ENCODE measurements at regions not wholly inside any gene's neighbourhood (a gene's known extent, or its start where the extent isn't known, plus 50 kb on each side); places are given as distances from the start of the nearest gene placed in this dataset.

DNA sequence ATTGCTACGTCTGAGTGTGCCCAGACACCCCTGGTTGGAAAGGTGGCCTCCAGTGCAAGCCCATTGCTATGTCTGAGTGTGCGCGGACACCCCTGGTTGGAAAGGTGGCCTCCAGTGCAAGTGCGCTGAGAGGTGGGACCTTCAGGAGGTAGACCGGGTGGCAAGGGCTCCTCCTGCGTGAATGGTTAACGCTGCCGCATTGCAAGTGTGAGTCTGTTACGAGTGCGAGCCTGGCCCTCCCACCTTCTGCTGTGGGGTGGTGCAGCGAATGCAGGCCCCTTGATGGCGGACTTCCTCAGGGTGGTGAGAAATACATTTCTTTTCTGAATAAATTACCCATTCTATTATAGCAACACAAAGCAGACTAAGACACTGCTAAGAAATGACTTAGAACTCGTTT, 208.8 kb downstream of the DLL1 start (continued):
- TF ChIP-seq SIX5 (IDR thresholded peaks at IDR 0.05; ENCODE audit: low read depth, low read length) = no peak

DNA sequence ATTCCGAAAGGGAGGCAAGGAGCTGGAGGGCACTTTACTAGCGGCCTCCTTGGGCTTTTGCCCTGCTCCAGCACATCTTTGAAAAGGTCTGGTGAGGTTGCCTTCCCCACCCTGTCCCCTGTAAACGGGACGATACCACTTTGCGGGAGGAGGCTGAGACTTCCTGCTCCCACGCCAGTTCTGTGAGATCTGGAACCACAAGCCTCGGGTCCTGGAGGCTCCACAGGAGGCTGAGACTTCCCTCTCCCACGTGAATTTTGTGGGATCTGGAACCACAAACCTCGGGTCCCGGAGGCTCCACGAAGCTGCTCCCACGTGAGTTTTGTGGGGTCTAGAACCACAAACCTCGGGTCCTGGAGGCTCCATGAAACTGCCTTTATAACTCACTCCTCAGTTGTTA, 209.3 kb downstream of the DLL1 start:
- H2AK5ac ChIP-seq (ENCODE audit: low read depth, low read length) = no peak overlapping the region
- no peak overlapping the region for H4K8ac ChIP-seq (ENCODE audit: extremely low read depth, insufficient read depth, low read length)
- no peak overlapping the region for H4K5ac ChIP-seq (ENCODE audit: insufficient read length, low read depth, low read length)
- FAIRE-seq = no peak
- CTCF ChIA-PET (ENCODE audit: partially characterized antibody) = no interaction called here
- H3K23ac ChIP-seq (ENCODE audit: insufficient read length) = no peak overlapping the region
- POLR2A ChIA-PET (ENCODE audit: partially characterized antibody) = no interaction called here
- no peak for DNase-seq (ENCODE audit: low read depth in 1 of 2, low spot score in 2 of 2)
- H3K4me3 ChIP-seq (ENCODE audit: extremely low read depth in 1 of 4, insufficient read depth in 2 of 4, low read depth in 3 of 4, low read length in 4 of 4) = no peak overlapping the region
- H3K27me3 ChIP-seq (replicated peaks in 1 of 4; ENCODE audit: control insufficient read depth in 3 of 4, extremely low read depth in 1 of 4, insufficient read depth in 3 of 4, low read length in 3 of 4) = no peaks in the 10 kb centered on the region
- no peak overlapping the region for H2BK120ac ChIP-seq (replicated peaks; ENCODE audit: low read depth, low read length)
- no peak overlapping the region for H3K27ac ChIP-seq (ENCODE audit: low read depth, low read length)
- H4K20me1 ChIP-seq (replicated peaks in 1 of 2; ENCODE audit: control insufficient read depth in 1 of 2, insufficient read depth in 2 of 2, low read length in 2 of 2) = no peaks in the 10 kb centered on the region
- H3K18ac ChIP-seq (ENCODE audit: extremely low read depth, low read length) = no peak overlapping the region
- no peak overlapping the region for H3K56ac ChIP-seq (replicated peaks; ENCODE audit: insufficient read length, low read depth, low read length)
- no peak overlapping the region for H3K14ac ChIP-seq (ENCODE audit: insufficient read length)
- no peak overlapping the region for H2AFZ ChIP-seq (ENCODE audit: low read length)
- no peak overlapping the region for H3K4me2 ChIP-seq (ENCODE audit: insufficient read depth in 1 of 2, low read depth in 2 of 2, low read length in 2 of 2)
- no peak overlapping the region for H3K9ac ChIP-seq (replicated peaks in 1 of 4; ENCODE audit: extremely low read depth in 1 of 4, low read depth in 3 of 4, low read length in 3 of 4)
- no peak overlapping the region for H2BK20ac ChIP-seq (ENCODE audit: low read length)
- H3K4ac ChIP-seq (replicated peaks; ENCODE audit: insufficient read length, low read depth, low read length) = no peak overlapping the region
- H2BK12ac ChIP-seq (ENCODE audit: low read depth, low read length) = no peak overlapping the region
- no peak overlapping the region for H2BK15ac ChIP-seq (ENCODE audit: low read length)
- H3K79me1 ChIP-seq (ENCODE audit: low read depth, low read length) = no peaks in the 10 kb centered on the region
- H3K9me3 ChIP-seq (ENCODE audit: insufficient read depth in 2 of 2, low read depth in 1 of 2, low read length in 1 of 2) = peaks cover 0 to 8% of the 10 kb centered on the region in 2 experiments; a peak in 3 of 4 replicates
- no peaks in the 10 kb centered on the region for H3K23me2 ChIP-seq (ENCODE audit: low read depth, low read length)
- no peak overlapping the region for H2BK5ac ChIP-seq (ENCODE audit: low read depth, low read length)
- no peak overlapping the region for H4K91ac ChIP-seq (replicated peaks; ENCODE audit: insufficient read length, low read length)
- H3K36me3 ChIP-seq (ENCODE audit: control insufficient read depth in 2 of 4, insufficient read depth in 4 of 4, low read length in 3 of 4) = no peaks in the 10 kb centered on the region; a peak in 1 of 8 replicates
- no peaks in the 10 kb centered on the region for H3K4me1 ChIP-seq (replicated peaks in 1 of 4; ENCODE audit: control insufficient read depth in 3 of 4, insufficient read depth in 4 of 4, low read length in 3 of 4)
- 87% methylated on average over 13 of the region's 13 CpGs; no CpG with 5 or more reads in 1 of the 2 experiments for WGBS, 2 experiments (ENCODE audit: extremely low coverage in 1 of 2, insufficient coverage in 1 of 2, insufficient read length in 1 of 2, insufficient replicate concordance in 2 of 2, low coverage in 1 of 2, low lambda C conversion rate in 2 of 2, missing lambda C conversion rate in 1 of 2)
- H3K79me2 ChIP-seq (ENCODE audit: control insufficient read depth in 1 of 2, insufficient read depth in 2 of 2, low read length in 2 of 2) = no peaks in the 10 kb centered on the region
- TF ChIP-seq RXRA (IDR thresholded peaks at IDR 0.05; ENCODE audit: insufficient read depth, low read depth, low read length) (no peak), CBX5 (IDR thresholded peaks at IDR 0.05; ENCODE audit: low read depth, low read length) (no peak), NANOG (IDR thresholded peaks at IDR 0.05; ENCODE audit: insufficient read depth, low read depth, low read length, poor library complexity, severe bottlenecking) (no peak), JUND (IDR thresholded peaks at IDR 0.05; ENCODE audit: low read length) (no peak), SIRT6 (IDR thresholded peaks at IDR 0.05; ENCODE audit: low read length) (no peak), POLR2AphosphoS5 (IDR thresholded peaks at IDR 0.05; ENCODE audit: low read depth, low read length) (no peak), SAP30 (IDR thresholded peaks at IDR 0.05; ENCODE audit: insufficient read depth, insufficient replicate concordance, low read length) (no peak), BACH1 (IDR thresholded peaks at IDR 0.05; ENCODE audit: low read length) (no peak)
- TF ChIP-seq, protein P1, sequence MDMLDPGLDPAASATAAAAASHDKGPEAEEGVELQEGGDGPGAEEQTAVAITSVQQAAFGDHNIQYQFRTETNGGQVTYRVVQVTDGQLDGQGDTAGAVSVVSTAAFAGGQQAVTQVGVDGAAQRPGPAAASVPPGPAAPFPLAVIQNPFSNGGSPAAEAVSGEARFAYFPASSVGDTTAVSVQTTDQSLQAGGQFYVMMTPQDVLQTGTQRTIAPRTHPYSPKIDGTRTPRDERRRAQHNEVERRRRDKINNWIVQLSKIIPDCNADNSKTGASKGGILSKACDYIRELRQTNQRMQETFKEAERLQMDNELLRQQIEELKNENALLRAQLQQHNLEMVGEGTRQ (IDR thresholded peaks at IDR 0.05; ENCODE audit: low read length) = no peak

All from H1 (cell line).